GM21367 (cell line): ENCODE measurements at regions not wholly inside any gene's neighbourhood (a gene's known extent, or its start where the extent isn't known, plus 50 kb on each side); places are given as distances from the start of the nearest gene placed in this dataset.
"Not testable (repeated sequence)": the region's sequence is repeated elsewhere in the genome, so short reads cannot be mapped to it uniquely, and the experiment has no call there.

Source experiments
- ATAC-seq: cut with Tn5 transposase; IDR thresholded peaks from one replicate; pipeline ENCODE4 v1.9.1; 2021; ENCODE audit not compliant: unreplicated experiment

GRCh38 chr4:127307996-127308395 lies 324.8 kb upstream of the INTU start:
- ATAC-seq: no peak

- no peak for ATAC-seq
Observed at GRCh38 chr4:127309369-127310102, 323.2 kb upstream of the INTU start.

GRCh38 chr4:127311371-127311770 lies 321.4 kb upstream of the INTU start:
- ATAC-seq: no peak

GRCh38 chr4:127311924-127312323 lies 320.8 kb upstream of the INTU start:
- no peak for ATAC-seq

GRCh38 chr4:127313767-127314166 lies 319.0 kb upstream of the INTU start:
- no peak for ATAC-seq

GRCh38 chr4:127327491-127327890 lies 305.3 kb upstream of the INTU start:
- no peak for ATAC-seq

GRCh38 chr4:127335073-127335620 lies 297.6 kb upstream of the INTU start:
- ATAC-seq: no peak

- no peak for ATAC-seq
Observed at GRCh38 chr4:127335732-127336131, 297.0 kb upstream of the INTU start.

- ATAC-seq: not testable (repeated sequence)
Observed at GRCh38 chr4:127343123-127343522, 289.6 kb upstream of the INTU start.

- ATAC-seq: no peak
Observed at GRCh38 chr4:127344071-127344470, 288.7 kb upstream of the INTU start.

GRCh38 chr4:127347936-127348335 lies 284.8 kb upstream of the INTU start:
- ATAC-seq: no peak

- no peak for ATAC-seq
Observed at GRCh38 chr4:127352220-127353113, 280.3 kb upstream of the INTU start.

GRCh38 chr4:127355743-127356142 lies 277.0 kb upstream of the INTU start:
- ATAC-seq: no peak

- no peak for ATAC-seq
Observed at GRCh38 chr4:127357765-127358164, 275.0 kb upstream of the INTU start.

GRCh38 chr4:127362686-127363085 lies 270.1 kb upstream of the INTU start:
- no peak for ATAC-seq

GRCh38 chr4:127364397-127364796 lies 268.4 kb upstream of the INTU start:
- no peak for ATAC-seq

GRCh38 chr4:127364911-127365310 lies 267.8 kb upstream of the INTU start:
- no peak for ATAC-seq

GRCh38 chr4:127370604-127371003 lies 262.2 kb upstream of the INTU start:
- no peak for ATAC-seq

- no peak for ATAC-seq
Observed at GRCh38 chr4:127379499-127379898, 253.3 kb upstream of the INTU start.

GRCh38 chr4:127379948-127380347 lies 252.8 kb upstream of the INTU start:
- ATAC-seq: not testable (repeated sequence)

GRCh38 chr4:127383666-127384065 lies 249.1 kb upstream of the INTU start:
- ATAC-seq: no peak

- no peak for ATAC-seq
Observed at GRCh38 chr4:127394516-127394915, 238.2 kb upstream of the INTU start.
